RCC 7860 (cell line): ENCODE measurements at regions not wholly inside any gene's neighbourhood (a gene's known extent, or its start where the extent isn't known, plus 50 kb on each side); places are given as distances from the start of the nearest gene placed in this dataset.
"Not testable (repeated sequence)": the region's sequence is repeated elsewhere in the genome, so short reads cannot be mapped to it uniquely, and the experiment has no call there.

ENCODE experiments used
- DNase-seq: peaks from one replicate; pipeline ENCODE4 v3.0.0-alpha.2; 2015; ENCODE audit warnings: low spot score
- FAIRE-seq: peaks from 2 replicates; lab custom pipeline; 2012; peaks lifted over from hg19 to GRCh38; lab: Jason Lieb, UNC

DNA sequence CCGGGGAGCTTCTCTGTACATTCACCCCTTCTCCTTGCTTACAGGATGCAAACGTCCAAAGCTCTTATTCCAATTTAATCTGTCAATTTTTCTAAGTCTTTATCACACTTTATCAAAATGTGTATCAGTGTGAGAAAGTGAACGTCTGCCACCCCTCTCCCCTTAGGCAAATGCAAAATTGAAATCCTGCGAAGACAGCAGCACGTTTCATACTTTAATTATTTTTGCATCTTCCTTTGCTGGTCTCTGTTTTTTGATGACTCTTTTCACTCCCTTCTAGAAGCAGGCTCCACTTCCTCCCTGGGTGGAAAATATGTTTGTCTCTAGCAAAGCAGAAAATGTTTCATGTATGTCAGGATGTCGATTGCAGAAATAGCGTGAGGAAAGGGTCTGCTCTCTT, 576.5 kb upstream of the BRINP1 start:
- DNase-seq = no peak
- no peak for FAIRE-seq

- no peak for DNase-seq
- FAIRE-seq = no peak
Measured at GRCh38 chr9:119941091-119941490, 571.9 kb upstream of the BRINP1 start.

DNA sequence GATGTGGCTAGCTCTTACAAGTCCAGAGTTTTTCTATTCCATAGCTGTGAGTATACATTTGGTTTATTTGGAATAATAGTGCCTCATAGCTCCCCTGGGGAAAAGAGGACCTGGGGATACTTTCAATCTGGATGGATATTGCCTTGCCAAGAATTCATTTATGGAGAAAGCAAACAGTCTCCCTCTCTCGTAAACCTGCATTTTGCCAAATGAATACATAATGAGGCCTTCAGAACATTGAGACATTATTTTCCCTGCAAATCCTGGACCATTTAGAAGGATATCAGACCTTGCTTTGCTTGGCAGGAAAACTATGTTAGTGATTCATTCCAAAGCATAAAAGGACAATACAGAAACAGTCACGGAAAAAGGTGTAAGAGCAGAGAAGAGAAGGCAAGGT, 569.6 kb upstream of the BRINP1 start:
- no peak for DNase-seq

DNA sequence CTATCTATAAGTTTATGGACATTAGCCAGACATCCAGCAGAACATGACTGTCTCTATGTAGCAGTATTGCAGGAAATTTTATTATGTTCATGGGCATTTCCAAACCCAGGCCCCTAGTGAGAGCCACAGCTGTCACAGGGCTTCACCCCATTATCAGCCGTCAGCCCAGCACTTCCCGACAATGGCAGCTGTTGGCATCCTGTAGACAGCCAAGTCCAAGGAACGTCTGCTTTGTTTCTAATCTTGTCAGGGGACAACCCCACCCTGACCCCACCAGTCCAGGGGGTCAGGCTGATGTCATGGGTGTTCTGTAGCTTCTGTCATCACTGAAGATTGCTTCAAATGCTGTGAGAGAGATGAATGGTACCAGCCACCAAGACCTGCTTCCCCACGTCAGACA, 565.3 kb upstream of the BRINP1 start:
- no peak for DNase-seq
- FAIRE-seq = no peak

More for the DNA sequence above, 569.6 kb upstream of the BRINP1 start:
- FAIRE-seq = no peak

DNA sequence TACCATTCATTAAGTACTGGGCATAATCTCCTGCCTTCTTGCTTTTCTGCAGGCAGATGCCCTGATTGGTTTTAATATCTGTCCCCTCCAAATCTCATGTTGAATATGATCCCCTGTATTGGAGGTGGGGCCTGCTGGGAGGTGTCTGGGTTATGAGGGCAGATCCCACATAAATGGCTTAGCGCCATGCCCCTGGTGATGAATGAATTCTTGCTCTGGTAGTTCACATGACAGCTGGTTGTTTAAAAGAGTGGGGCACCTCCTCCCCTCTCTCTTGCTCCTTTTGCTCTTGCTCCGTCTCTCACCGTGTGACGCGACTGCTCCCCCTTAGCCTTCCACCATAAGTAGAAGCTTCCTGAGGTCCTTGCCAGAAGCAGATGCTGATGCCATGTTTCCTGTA, 564.0 kb upstream of the BRINP1 start:
- DNase-seq (no peak), FAIRE-seq (no peak)

DNA sequence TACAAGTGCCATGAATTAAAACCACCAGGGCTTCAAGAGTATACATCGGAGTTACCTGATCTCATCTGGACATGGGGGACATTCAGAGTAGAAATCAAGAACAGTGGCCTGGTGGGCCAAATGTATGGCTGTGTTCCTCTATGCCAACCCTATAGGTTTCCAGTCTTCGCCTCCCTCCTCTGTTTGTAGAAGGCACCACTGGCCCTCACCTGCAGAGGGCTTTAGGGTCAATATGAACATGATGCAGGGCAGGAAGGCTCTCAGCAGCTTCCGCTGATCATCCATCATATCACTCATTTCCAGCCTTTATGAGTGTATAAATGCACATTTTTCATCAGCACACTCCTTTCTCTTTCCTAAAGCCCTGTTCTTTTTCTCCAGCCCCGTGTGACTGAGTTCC, 555.5 kb upstream of the BRINP1 start:
- no peak for FAIRE-seq
- no peak for DNase-seq

- no peak for DNase-seq
- FAIRE-seq = no peak
Measured at GRCh38 chr9:119917175-119917574, 547.9 kb upstream of the BRINP1 start.

DNA sequence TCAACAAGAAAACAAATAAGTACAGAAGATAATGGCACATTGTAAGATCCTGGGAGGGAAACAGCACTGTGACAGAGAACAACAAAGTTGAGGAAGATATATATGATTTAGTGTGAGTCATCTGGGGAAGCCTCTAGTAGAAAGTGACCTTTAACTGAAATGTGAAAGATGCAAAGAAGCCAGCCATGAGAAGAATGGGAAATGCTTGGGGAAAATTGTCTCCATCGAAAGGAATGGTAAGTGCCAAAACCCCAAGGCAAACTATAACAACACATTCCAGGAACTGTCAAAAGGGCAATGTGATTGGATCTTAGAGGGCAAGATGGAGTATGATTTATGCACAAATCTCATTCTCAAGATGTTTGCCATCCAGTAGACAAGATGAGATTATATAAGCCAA, 537.8 kb upstream of the BRINP1 start:
- DNase-seq (no peak), FAIRE-seq (no peak)

GRCh38 chr9:119905724-119906123, 536.5 kb upstream of the BRINP1 start:
- no peak for FAIRE-seq
- DNase-seq = no peak

DNA sequence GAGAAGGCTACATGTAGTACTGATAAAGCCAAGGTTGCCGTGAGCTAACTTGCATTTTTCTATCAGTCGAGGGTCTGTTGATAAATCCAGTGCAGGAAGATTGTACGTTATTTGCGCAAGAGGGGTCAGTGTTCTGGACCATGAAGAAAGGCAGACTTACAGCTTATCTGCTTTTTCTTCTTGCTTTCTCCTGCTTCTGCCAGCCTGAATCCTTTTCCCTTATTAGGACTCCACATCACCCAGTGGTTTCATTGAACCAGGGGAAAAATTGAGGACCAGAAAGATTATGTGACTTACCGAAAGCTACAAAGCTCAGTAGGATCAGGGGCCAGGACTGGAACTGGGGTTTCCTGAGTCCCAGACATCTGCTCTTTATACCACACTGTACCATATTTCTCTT, 534.6 kb upstream of the BRINP1 start:
- no peak for FAIRE-seq
- DNase-seq = no peak

GRCh38 chr9:119902611-119903010, 533.4 kb upstream of the BRINP1 start:
- FAIRE-seq = no peak

GRCh38 chr9:119898316-119898715, 529.1 kb upstream of the BRINP1 start:
- DNase-seq = no peak
- FAIRE-seq = no peak

More at GRCh38 chr9:119902611-119903010, 533.4 kb upstream of the BRINP1 start:
- DNase-seq = no peak

DNA sequence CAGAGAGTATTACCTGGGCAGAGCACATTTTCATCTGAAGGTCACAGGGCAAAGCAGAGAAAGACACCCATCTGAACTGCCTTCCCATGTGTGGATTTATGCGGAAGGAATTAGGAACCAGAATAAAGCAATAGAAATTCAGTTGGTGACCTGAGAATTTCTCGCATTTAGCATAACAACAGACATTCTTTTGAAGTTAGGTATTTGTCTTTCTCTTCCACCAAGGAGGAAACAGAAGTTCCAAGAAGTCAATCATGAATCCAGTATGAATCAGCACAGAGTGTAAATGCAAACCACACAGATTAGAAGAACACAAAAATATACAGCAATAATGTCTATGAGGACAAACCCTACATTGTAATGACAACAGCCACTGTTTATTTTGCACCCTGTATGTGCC, 515.2 kb upstream of the BRINP1 start:
- DNase-seq = no peak
- FAIRE-seq = no peak

GRCh38 chr9:119881898-119882297, 512.7 kb upstream of the BRINP1 start:
- FAIRE-seq (no peak), DNase-seq (no peak)

- DNase-seq (no peak), FAIRE-seq (no peak)
Measured at GRCh38 chr9:119880361-119880760, 511.1 kb upstream of the BRINP1 start.

DNA sequence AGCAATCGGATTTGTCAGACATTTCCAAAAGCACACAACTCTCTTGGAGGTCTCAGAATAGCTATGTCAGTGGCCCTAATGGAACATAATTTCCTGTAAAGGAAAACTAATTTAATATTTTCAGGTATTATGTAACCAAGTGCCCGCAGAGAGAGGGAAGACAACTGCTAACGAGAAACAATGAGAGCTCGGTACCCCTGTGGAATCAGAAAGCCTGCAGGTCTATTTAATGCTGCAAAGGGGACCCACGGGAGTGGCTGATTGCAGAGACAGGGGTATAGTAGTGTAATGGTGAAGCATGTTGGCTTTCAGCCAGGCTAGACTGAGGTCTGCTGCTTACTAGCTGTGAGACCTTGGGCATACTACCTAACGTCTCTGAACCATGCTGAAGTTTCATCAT, 508.1 kb upstream of the BRINP1 start:
- DNase-seq (no peak), FAIRE-seq (no peak)

DNA sequence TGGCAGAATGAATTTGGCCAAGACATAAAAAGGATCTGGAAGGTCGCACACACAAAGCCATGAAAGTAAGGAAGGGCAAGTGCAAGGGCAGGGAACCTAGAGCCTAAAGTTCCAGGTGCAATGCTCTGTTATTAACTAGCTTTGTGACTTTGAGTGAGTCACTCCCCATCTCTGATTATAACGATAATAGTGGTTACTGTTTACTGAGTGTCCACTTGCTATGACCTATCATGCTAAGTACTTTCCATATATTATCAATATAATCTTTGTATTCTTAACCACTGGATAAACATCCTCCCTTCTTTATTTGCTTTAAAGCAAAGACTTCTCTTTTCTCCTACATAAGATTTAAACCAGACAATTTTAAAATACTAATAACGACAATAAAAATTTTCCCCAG, 504.6 kb upstream of the BRINP1 start:
- FAIRE-seq (no peak), DNase-seq (no peak)

DNA sequence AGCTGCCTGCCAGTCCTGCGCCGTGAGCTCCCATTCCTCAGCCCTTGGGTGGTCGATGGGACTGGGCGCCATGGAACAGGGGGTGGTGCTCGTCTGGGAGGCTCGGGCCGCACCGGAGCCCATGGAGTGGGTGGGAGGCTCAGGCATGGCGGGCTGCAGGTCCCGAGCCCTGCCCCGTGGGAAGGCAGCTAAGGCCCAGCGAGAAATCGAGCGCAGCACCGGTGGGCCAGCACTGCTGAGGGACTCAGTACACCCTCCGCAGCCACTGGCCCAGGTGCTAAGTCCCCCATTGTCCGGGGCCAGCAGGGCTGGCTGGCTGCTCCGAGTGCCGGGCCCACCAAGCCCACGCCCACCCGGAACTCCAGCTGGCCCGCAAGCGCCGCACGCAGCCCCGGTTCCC, 501.0 kb upstream of the BRINP1 start:
- not testable (repeated sequence) for FAIRE-seq, DNase-seq

GRCh38 chr9:119868694-119869093, 499.5 kb upstream of the BRINP1 start:
- FAIRE-seq = no peak
- no peak for DNase-seq

DNA sequence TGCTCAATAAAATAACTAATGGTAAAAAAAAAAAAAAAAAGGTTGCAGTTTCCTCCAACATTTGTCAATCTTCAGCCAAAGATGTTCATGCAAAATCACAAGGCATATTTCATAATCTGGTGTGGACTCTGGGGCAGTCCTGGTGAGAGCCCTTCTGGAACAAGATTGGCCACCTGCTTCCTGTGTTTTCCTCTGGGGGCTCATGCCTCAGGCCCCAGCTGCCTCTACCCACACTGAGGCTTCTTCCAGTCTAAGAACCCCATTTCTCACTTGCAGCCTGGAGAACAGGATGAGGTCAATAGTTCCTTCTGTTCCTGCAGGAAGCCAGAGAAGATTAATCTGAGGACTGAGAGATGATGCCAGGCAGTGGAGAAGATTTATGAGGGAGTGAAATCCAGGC, 492.6 kb upstream of the BRINP1 start:
- no peak for DNase-seq
- FAIRE-seq = no peak

GRCh38 chr9:119859128-119859527, 489.9 kb upstream of the BRINP1 start:
- FAIRE-seq (no peak), DNase-seq (no peak)

- no peak for FAIRE-seq
Measured at GRCh38 chr9:119853126-119853525, 483.9 kb upstream of the BRINP1 start.

GRCh38 chr9:119852390-119852789, 483.2 kb upstream of the BRINP1 start:
- DNase-seq = no peak
- no peak for FAIRE-seq

More at GRCh38 chr9:119853126-119853525, 483.9 kb upstream of the BRINP1 start:
- DNase-seq = no peak

- FAIRE-seq = no peak
- DNase-seq = no peak
Measured at GRCh38 chr9:119844431-119844830, 475.2 kb upstream of the BRINP1 start.
